GM12878 (cell line): ENCODE measurements at regions not wholly inside any gene's neighbourhood (a gene's known extent, or its start where the extent isn't known, plus 50 kb on each side); places are given as distances from the start of the nearest gene placed in this dataset.

ENCODE experiments used
- CEBPB ChIP-seq, 2 experiments: fragments of 150-350 bp in 1 of 2; IDR thresholded peaks; 2 replicates each; pipeline ENCODE4 v1.6.1; 2012 to 2014; ENCODE audit warnings: low read depth in 2 of 2, low read length in 2 of 2, borderline replicate concordance in 1 of 2, inconsistent platforms in 1 of 2
- CREB1 ChIP-seq: IDR thresholded peaks from 2 replicates; pipeline ENCODE4 v1.6.1; 2012; ENCODE audit warnings: low read depth, mild to moderate bottlenecking, inconsistent platforms
- DPF2 ChIP-seq: fragments of 450-650 bp; IDR thresholded peaks from 2 replicates; pipeline ENCODE4 v1.6.1; 2017; ENCODE audit warnings: mild to moderate bottlenecking
- RAD21 ChIP-seq: IDR thresholded peaks from 2 replicates; pipeline ENCODE4 v1.6.1; 2011; ENCODE audit warnings: mild to moderate bottlenecking, low read depth, low read length, moderate library complexity; ENCODE audit not compliant: insufficient read depth
- ZNF217 ChIP-seq: fragments of 450-650 bp; IDR thresholded peaks from 2 replicates; pipeline ENCODE4 v1.6.1; 2017; ENCODE audit warnings: antibody characterized with exemption, mild to moderate bottlenecking
- TF ChIP-seq, protein P1 (sequence below): fragments of 450-650 bp; IDR thresholded peaks from 2 replicates; pipeline ENCODE4 v1.6.1; 2014; ENCODE audit warnings: mild to moderate bottlenecking
- TF ChIP-seq, protein P2 (sequence below), 3 experiments: IDR thresholded peaks in 2 of 3; conservative IDR thresholded peaks in 1 of 3; 2 replicates each; pipeline ENCODE4 v1.5.1; 2011; ENCODE audit warnings: low read depth in 3 of 3, low read length in 3 of 3, mild to moderate bottlenecking in 3 of 3, control low read depth in 2 of 3, moderate library complexity in 2 of 3, inconsistent platforms in 1 of 3, mixed read lengths in 1 of 3; ENCODE audit not compliant: control insufficient read depth in 2 of 3, insufficient read depth in 1 of 3; ENCODE audit errors: extremely low read depth in 1 of 3

GRCh38 chr3:194750491-194750828, 64.8 kb downstream of the FAM43A start:
- TF ChIP-seq, protein P1, sequence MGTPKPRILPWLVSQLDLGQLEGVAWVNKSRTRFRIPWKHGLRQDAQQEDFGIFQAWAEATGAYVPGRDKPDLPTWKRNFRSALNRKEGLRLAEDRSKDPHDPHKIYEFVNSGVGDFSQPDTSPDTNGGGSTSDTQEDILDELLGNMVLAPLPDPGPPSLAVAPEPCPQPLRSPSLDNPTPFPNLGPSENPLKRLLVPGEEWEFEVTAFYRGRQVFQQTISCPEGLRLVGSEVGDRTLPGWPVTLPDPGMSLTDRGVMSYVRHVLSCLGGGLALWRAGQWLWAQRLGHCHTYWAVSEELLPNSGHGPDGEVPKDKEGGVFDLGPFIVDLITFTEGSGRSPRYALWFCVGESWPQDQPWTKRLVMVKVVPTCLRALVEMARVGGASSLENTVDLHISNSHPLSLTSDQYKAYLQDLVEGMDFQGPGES, result no peak
- TF ChIP-seq DPF2 (no peak), ZNF217 (no peak), RAD21 (no peak), CREB1 (no peak), CEBPB (IDR thresholded peaks at IDR 0.05; ENCODE audit: borderline replicate concordance in 1 of 2, low read depth in 2 of 2, low read length in 2 of 2) (no peak)
- TF ChIP-seq, protein P2, sequence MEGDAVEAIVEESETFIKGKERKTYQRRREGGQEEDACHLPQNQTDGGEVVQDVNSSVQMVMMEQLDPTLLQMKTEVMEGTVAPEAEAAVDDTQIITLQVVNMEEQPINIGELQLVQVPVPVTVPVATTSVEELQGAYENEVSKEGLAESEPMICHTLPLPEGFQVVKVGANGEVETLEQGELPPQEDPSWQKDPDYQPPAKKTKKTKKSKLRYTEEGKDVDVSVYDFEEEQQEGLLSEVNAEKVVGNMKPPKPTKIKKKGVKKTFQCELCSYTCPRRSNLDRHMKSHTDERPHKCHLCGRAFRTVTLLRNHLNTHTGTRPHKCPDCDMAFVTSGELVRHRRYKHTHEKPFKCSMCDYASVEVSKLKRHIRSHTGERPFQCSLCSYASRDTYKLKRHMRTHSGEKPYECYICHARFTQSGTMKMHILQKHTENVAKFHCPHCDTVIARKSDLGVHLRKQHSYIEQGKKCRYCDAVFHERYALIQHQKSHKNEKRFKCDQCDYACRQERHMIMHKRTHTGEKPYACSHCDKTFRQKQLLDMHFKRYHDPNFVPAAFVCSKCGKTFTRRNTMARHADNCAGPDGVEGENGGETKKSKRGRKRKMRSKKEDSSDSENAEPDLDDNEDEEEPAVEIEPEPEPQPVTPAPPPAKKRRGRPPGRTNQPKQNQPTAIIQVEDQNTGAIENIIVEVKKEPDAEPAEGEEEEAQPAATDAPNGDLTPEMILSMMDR (IDR thresholded peaks at IDR 0.05 in 2 of 3, conservative IDR thresholded peaks at IDR 0.05 in 1 of 3; ENCODE audit: control insufficient read depth in 2 of 3, extremely low read depth in 1 of 3, insufficient read depth in 1 of 3, low read depth in 3 of 3, low read length in 3 of 3), result no peak
